ENCODE measurements at regions not wholly inside any gene's neighbourhood (a gene's known extent, or its start where the extent isn't known, plus 50 kb on each side); places are given as distances from the start of the nearest gene placed in this dataset.

- TF ChIP-seq CTCF (IDR thresholded peaks at IDR 0.05), result no peak
- no peak for TF ChIP-seq EP300 (IDR thresholded peaks at IDR 0.05)
- TF ChIP-seq POLR2AphosphoS5 (IDR thresholded peaks at IDR 0.05), result no peak
These were observed 140.3 kb upstream of the RET start for GRCh38 chr10:42936580-42936979.

Data from suprapubic skin (tissue), 4 donors.